ENCODE measurements at regions not wholly inside any gene's neighbourhood (a gene's known extent, or its start where the extent isn't known, plus 50 kb on each side); places are given as distances from the start of the nearest gene placed in this dataset.

DNA sequence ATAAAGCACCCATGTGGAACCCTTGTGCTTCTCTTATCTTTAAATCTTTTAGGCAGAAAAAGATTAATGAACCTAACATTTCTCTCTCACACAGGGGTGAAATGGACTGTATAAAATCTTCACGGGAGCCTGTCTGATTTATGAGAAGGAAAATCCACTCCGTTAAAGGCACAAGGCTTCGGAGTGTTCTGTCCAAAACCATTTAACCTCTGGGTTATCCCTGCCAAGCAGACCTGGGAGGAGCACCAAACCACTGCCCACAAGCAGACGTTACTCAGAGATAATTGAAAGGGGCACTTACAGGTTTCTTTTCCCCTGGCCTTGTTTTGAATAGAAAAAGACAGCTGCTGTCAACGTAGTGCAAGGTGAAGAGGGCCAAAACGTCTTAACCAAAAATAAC lies 184.4 kb upstream of the DOK6 start:
- TF ChIP-seq, protein P1, sequence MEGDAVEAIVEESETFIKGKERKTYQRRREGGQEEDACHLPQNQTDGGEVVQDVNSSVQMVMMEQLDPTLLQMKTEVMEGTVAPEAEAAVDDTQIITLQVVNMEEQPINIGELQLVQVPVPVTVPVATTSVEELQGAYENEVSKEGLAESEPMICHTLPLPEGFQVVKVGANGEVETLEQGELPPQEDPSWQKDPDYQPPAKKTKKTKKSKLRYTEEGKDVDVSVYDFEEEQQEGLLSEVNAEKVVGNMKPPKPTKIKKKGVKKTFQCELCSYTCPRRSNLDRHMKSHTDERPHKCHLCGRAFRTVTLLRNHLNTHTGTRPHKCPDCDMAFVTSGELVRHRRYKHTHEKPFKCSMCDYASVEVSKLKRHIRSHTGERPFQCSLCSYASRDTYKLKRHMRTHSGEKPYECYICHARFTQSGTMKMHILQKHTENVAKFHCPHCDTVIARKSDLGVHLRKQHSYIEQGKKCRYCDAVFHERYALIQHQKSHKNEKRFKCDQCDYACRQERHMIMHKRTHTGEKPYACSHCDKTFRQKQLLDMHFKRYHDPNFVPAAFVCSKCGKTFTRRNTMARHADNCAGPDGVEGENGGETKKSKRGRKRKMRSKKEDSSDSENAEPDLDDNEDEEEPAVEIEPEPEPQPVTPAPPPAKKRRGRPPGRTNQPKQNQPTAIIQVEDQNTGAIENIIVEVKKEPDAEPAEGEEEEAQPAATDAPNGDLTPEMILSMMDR (IDR thresholded peaks at IDR 0.05): no peak
- TF ChIP-seq POLR2A (IDR thresholded peaks at IDR 0.05) (no peak), POLR2AphosphoS5 (IDR thresholded peaks at IDR 0.05) (no peak)

Data from breast epithelium (tissue), 3 donors.